NCI-H1105 (cell line): ENCODE measurements at regions not wholly inside any gene's neighbourhood (a gene's known extent, or its start where the extent isn't known, plus 50 kb on each side); places are given as distances from the start of the nearest gene placed in this dataset.
"Not testable (repeated sequence)": the region's sequence is repeated elsewhere in the genome, so short reads cannot be mapped to it uniquely, and the experiment has no call there.

Source experiments
- DNase-seq: peaks from one replicate; lab custom pipeline; 2025; lab: John Stamatoyannopoulos, UW

DNA sequence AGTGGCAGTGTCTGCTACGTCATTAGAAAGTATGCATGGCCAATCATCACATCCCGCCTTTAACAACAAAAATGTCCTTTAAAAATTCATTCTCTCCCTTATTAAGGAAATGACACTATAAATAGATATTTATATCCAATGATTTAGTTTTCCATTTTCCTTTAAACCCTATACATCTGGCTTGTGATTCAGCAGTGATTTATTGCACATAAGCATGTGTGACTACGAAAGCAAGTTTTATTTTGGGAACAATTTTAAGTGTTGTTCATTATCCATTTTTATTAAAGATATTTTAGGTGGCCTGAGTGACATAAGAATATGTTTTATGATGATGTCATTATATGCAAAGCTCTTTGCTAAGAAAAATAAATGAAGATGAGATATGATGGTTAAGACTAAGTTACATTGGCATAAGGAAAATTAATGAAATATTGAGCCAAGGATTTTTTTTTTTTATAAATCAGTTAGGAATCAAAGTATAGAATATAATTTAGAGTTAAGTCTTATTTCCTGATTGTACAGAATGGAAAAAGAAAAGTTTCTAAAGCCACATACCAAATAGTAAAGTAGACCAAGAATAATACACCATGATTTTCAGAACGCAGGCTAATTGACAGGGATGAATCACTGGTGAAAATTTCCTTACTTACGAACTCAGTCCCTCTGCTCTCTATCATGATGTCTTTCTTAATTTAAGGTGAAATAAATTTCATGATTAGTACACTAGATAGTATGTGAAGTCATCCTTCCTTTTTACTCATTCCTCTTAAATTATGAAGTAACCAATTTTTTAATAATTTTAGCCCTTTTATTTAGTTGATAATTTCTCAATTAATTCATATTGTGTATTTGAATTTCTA is 822.4 kb downstream of the FAT4 start:
- DNase-seq, result no peak

DNA sequence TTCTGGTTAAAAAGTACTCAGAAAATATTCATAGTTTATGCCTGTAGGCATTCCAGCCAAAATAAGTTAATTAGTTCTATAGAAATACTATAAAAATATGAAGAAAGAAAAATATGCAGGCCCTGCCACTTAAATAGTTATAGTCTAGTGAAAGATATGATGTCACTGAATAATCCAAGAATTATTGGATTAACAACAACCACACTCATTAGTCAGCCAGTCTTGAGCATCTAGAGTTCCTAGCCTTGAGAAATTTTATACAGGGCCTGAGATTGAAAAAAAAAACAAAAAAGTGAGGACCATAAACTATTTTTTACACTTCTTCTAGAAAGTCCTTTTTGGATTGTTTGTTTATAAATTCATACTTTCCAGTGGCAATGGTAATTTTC is 823.0 kb downstream of the FAT4 start:
- no peak for DNase-seq

DNA sequence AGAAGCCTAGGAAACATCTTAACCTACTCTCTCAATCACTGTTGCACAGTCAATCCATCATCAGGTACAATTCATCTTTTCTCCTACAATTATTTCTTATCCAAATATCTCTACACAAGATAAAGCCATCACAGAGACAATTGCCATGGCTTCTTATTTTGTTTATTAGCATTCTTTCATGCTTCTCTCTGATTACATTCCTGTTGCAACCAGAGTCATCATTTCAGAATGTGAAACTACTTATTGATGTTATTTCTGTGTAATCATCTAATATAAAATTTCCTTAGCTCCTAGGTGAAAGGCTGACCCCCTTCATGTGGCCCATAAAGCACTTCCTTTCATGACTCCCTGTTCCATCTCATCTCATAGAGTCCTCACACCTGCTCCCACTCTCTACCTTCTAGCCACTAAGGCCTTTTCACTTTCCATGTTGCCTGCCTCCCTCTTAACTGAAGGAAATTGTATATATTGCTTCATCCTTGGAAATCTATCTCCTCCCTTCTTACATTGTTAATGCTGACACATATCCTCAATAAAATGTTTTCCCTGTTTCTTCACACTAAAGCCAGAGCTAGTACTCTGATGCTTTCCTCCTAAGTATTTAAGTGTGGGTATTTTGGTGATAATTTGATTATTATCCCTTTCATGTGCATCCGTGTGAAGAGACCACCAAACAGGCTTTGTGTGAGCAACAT is 829.9 kb downstream of the FAT4 start:
- no peak for DNase-seq

DNA sequence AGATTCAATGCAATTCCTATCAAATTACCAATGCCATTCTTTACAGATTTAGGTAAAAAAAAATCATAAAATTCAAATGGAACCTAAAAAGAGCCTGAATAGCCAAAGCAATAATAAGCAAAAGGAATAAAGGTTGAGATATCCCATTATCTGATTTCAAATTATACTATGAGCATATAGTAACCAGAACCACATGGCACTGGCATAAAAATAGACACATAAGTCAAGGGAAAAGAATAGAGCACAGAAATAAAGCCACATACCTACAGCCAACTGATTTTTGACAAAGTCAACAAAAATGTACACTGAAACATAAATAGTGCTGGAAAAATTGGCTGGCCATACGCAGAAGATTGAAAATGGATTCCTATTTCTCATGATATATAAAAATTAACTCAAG is 853.7 kb downstream of the FAT4 start:
- no peak for DNase-seq

DNA sequence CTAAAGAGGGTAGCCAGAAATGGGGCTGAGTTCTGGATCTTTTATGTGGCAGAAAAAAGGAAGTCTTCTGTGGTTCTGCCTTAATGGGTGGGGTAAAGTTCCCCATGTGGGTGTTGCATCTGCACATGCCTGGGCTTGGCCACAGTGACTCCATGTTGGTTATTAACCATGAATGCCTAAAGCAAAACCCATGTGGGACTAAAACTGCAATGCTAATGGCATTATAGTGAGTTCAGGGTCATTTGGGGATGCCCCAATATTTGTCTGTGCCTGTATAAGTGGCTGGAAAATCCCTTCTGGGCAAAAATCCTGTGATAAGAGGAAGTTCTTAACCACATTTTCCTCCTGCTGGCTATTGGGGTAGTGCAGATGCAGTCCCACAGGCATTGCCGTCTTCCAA is 857.4 kb downstream of the FAT4 start:
- no peak for DNase-seq

DNA sequence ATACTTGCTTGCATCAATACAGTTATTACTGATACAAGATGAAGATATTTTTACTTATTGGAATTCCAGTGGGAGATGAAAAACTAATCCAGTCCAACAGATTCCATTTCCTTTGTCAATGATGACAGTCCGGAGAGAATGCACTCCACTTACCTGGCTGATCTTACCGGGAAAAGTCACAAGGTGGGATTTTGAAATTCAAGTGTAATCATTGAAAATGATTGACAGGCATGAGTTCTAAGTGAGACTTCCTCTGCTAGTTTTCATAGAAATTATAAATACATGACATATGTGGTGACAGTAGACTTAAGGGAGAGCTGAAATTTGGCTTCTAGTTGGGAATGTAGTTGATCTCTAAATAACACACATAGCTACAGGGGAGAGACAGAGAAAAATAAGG is 859.9 kb downstream of the FAT4 start:
- DNase-seq, result no peak

DNA sequence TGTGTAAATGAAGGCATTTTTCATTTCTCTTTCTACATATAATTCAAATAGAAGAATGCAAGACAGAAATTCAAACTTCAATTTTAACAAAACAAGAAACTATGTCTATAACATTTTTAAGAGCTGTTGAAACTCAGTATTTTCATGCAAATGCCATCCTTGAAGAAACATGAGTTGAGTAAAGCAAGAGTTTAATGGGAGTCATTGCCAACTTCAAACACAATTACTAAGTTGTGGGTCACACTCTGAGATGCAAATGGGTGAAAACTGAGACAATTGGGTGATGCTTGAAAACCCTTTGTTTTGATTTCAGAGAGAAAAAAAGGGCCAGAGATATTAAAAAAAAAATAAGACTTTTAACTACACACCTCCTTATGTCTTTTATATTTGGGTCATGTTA is 865.9 kb downstream of the FAT4 start:
- no peak for DNase-seq

DNA sequence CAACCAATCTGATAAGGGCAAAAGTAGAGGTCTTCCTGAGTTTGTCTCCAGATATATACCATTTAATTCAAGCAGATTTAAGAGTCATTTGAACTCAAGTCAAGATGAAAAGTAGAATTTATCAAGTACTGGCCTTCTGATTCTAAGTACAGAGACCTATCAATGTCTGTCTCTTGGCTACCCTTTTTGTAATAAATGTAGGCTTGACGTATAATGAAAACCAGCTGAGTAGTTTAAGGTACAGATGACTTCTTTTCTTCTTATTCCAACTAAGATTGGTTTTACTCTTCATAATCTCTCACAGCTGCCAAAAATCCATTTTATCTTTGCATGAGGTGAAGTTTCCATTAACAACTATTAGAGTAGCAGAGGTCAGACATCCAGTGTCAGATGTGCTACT is 867.6 kb downstream of the FAT4 start:
- no peak for DNase-seq

DNA sequence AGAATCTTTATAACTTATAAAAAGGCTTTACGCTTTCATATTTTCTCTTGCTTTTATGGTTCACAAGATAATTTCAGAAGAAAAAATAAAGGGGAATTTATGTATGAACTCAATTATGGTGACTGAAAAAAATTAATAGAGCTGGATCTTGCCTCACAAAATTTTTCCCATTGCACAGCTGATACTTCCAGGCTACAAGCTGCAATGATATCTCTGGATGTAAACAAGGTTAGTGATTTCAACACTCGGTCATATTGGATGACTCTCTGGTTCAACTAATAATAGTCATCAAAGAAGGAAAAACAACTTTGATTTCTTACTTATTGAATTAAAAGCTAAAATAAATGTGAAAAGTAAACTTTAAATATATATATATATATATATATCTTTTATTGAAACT is 868.0 kb downstream of the FAT4 start:
- no peak for DNase-seq

DNA sequence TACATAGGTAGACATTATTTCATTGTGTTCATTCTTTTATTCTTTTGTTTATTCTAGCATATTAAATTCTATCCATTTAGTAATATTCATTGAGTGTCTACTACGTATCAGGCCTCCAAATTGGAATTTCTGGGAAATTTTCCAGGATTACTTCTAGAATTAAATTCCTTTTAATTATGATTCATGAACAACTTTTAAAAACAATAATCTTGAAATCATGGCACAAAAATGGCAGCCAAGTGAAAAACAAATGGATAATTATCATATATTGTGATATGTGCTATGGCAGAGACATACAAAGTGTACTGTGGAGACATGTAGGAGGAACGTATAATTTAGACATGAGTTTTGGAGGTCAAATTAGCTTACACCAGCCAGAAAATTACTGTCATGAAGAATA is 868.5 kb downstream of the FAT4 start:
- no peak for DNase-seq

DNA sequence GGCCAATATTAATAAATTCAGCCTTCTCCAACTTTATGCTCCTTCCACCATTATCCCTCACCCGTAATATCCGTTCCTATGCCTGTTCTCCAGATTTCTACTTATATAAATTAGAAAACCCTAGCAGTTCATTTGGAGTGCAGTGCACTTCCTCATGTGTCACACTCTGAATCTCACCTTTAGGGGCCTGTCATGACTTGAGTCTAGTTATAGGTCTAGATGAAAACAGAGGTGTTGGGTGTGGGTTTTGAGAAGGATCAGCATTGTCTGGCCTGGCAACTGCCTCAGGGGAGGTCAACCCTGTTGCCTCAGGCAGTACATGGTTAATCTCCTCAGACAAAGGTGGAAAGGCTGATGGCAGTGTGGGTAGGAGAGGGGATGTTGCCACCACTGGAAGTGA is 876.8 kb downstream of the FAT4 start:
- DNase-seq, result no peak

DNA sequence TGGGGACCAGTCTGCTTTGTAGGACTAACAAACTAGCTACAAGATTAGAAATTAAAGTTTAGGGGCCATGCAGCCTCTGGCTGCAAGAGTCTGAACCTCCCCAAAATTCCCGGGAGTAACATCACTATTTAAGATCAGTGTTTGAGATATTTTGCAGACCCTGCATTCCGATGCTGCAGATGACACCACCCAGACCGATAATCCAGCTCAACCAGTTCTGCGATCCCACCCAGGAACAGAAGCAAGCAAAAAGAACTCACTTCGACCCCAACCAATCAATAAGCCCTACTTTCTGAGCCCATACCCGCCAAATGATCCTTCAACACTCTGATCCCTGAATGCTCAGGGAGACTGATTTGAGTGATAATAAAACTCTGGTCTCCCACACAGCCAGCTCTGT is 877.8 kb downstream of the FAT4 start:
- no peak for DNase-seq

DNA sequence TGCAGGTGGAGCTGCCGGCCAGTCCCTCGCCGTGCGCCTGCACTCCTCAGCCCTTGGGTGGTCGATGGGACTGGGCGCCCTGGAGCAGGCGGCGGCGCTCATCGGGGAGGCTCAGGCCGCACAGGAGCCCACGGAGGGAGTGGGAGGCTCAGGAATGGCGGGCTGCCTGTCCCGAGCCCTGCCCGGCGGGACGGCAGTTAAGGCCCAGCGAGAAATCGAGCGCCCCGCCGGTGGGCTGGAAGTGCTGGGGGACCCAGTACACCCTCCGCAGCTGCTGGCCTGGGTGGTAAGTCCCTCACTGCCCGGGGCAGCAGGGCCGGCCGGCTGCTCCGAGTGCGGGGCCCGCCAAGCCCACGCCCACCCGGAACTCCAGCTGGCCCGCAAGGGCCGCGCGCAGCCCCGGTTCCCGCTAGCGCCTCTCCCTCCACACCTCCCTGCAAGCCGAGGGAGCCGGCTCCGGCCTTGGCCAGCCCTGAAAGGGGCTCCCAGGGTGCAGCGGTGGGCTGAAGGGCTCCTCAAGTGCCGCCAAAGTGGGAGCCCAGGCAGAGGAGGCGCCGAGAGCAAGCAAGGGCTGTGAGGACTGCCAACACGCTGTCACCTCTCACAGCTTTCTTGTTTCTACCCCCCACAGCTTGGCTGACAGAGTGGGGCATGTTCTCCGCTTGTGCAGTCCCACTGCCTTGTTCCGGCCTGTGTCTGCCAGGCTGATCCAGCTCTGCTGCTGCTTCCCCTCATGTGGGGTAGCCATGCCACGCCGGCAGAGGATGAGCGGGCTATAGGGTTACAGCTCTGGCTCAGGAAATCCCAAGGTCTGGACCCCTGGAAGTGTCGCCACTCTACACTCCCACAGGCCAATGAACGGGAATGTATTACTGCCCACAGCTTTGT is 886.7 kb downstream of the FAT4 start:
- DNase-seq, result not testable (repeated sequence)

DNA sequence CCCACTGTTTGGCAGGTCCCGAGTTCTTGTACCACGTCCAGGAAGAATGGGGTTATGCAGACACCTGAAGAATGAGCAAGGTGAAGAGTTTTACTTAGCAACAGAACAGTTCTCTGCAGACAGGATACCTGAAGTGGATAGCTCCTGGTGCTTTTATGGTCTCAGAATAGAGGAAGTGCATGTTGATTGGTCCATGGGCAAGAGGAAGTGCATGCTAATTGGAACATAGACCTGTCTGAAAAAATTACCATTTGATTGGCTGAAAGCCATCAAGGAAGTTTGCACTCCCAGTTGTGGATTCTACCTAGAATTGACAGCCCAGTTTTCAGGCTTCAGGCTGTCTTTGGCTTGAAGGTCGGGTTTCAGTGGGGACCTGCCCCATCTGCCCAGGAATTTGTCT is 887.5 kb downstream of the FAT4 start:
- no peak for DNase-seq

DNA sequence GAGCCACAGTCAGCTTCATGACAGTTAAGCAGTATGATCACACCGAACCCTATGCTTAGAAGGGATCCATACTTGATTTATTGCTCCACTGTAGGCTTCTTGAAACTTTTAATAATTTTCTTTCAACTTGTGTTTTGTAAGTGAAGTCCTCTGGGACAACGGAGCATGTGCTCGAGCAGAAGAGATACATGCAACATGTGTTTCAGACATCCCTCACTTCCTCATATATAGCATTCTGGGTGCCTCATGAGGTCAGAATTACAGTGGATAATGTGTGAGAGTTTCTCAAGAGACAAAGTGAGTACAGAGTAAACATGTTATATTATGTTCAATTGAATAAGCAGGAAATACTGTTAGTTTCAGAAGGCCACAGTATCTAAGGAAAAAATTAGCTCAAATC is 893.2 kb downstream of the FAT4 start:
- DNase-seq, result no peak

DNA sequence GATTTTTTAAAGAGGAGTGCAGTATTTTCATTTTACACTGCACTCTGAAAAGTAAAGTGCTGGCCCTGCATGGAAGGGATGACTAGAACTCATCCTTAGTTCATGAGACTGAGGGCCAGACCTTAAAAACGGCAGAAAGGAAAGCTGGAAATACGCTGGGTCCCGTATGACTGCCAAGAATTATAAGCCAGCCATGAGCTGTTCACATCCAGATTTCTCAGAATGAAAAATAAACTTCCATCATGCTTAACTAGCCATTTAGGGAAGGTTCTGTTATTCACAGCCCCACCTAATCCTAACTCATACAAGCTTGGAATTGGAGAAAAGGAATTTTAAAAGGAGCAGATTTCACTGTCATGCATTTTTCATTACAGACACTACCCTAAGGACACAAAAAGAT is 894.4 kb downstream of the FAT4 start:
- DNase-seq, result no peak

DNA sequence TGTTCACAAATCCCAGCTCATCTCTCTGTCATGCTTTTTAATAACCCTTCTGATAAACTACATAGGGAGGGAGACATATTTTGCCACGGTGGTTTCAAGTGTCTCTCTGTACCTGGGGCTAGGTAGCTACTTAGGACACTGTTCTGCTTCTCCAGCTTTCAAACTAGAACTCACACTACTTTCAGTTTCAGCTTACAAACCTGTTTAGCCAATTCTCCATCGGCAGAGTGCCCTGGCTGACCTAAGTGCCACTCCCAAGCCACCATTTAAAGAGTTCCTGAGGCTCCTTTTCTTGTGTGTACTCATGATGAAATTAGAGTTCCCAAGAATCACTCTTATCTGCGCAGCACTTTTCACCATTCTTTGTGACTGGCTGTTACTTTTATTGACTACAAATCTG is 899.2 kb downstream of the FAT4 start:
- no peak for DNase-seq

DNA sequence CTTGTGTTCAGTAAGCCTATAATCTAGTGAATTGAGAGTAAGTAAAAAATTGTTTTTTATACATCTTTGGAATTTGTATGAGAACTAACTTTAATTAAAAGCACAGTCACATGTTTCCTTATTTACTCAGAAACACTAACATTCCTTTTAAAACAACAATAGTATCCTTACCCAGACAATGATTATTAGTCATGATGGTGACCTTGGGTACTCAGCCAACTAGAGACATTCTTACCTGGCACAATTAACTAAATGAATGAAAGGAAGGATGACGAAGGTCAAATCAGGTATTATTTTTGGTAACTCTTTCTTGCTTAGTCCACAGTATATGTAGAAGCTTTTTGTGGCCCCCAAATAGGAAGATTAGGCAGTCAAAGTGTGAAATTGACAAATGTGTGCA is 901.0 kb downstream of the FAT4 start:
- DNase-seq, result no peak

DNA sequence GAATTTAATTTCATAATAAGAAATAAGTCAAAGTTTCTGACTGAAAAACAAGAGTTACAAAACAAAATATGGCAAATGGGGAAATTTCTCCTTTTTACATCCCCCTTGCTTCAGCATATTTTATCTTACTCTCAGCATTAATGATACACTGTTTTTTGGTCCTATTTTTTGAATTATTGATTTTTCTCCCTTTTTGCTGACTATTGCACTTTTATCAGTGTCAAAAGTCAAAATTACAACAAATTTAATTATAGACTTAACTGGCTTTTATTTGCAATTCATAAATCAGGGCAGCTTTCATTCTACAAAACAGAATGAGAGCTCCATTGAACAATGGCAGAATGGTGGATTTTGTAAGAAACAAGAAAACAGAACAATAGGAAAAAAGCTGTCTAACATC is 901.9 kb downstream of the FAT4 start:
- DNase-seq, result no peak

DNA sequence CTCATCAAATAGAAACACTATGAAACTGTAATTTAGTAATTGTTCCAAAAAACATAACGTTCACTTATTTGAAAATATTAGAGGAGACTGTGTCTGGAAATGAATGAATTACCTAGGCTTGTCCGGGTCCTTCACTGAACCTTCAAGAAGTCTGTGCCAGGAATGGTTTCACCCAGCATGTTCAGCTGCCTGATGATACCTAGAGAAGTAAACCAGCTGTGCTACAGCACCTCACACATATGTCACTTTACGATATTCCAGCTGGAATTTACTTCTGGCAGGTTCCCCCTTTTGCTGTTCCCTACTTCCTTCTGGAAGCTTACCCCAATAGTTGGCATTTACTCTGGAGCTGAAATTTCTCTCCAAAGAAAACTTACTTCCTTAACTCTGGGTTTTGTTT is 906.5 kb downstream of the FAT4 start:
- DNase-seq, result no peak

DNA sequence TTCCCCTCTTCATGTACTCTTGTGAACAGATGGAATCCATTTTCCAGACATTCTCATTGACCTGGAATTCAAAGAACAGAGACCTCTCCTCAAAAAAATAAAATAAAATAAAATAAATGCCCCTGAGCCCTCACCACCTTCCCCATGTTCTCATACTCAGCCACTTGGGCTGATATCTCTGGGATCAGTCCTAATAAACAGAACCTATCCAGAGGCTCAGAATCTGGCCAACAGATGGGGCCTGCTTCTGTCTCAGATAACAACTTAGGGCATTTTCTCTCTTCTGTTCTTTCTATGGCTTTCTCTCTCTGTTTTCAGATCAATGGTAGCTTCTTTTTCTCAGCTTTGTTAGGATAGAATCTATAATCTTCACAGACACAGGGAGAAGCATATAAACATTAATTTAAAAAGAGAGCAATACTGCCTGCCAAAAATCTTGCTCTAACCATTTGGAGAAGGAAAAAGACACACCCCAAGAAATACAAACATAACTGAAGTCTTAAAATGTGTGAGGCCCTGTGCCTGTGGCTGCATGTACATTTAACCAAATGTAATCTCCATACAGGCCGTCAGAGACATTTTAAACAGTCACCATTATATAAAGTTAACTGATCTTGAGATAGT is 907.1 kb downstream of the FAT4 start:
- DNase-seq, result no peak

DNA sequence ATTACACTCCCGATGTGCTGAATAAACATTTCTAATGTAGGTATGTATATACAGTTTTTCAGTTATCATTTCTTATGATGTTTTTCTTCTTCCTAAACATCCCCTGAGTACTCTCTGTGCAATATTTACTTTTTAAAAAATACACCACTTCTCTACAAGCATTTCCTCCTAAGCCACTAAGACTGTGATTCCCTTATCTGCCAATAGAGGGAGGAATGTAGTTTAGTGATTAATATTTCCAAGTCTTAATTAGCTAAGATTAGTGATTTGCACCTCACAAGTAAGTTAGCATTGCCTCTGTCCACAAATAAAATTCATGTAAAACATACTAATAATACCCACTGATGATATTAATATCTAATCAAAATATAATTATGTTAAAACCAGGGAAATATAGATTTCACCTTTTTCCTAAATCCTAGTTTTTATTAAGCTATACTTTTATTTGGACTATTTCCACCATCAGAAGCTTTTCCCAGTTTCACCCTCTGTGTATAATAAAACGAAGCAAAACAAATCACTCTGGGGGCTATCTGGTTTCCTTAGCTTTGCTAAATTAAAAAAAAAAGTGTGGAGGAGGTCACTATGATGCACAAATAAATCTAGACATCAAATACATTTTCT is 909.1 kb downstream of the FAT4 start:
- no peak for DNase-seq
